HEK293T (cell line): ENCODE measurements at regions not wholly inside any gene's neighbourhood (a gene's known extent, or its start where the extent isn't known, plus 50 kb on each side); places are given as distances from the start of the nearest gene placed in this dataset.
"Not testable (repeated sequence)": the region's sequence is repeated elsewhere in the genome, so short reads cannot be mapped to it uniquely, and the experiment has no call there.

Experiments
- CTCF ChIA-PET: fragments of 350-600 bp; formaldehyde crosslinking; extraction: SDS; loops from one replicate; lab custom pipeline; 2021; ENCODE audit warnings: antibody characterized with exemption, inconsistent platforms; lab: Yijun Ruan, JAX
- POLR2A ChIA-PET: fragments of 350-600 bp; formaldehyde crosslinking; extraction: SDS; loops from one replicate; lab custom pipeline; 2020; ENCODE audit warnings: antibody characterized with exemption, inconsistent platforms; lab: Yijun Ruan, JAX
- DNase-seq: peaks from one replicate; pipeline ENCODE4 v3.0.0; 2012; ENCODE audit warnings: mixed read lengths; ENCODE audit errors: extremely low spot score
- ARNT ChIP-seq: fragments of 450-650 bp; IDR thresholded peaks from 2 replicates; pipeline ENCODE4 v1.6.1; 2017; ENCODE audit warnings: mild to moderate bottlenecking
- BHLHE40 ChIP-seq: fragments of 450-650 bp; IDR thresholded peaks from 2 replicates; pipeline ENCODE4 v1.6.1; 2016; ENCODE audit warnings: mild to moderate bottlenecking, moderate library complexity, borderline replicate concordance
- CTBP1 ChIP-seq: fragments of 450-650 bp; IDR thresholded peaks from 2 replicates; pipeline ENCODE4 v1.6.1; 2016; ENCODE audit warnings: borderline replicate concordance
- ELF4 ChIP-seq: fragments of 450-650 bp; IDR thresholded peaks from 2 replicates; pipeline ENCODE4 v1.6.1; 2017; ENCODE audit warnings: antibody characterized with exemption
- FOXA1 ChIP-seq: fragments of 450-650 bp; IDR thresholded peaks from 2 replicates; pipeline ENCODE4 v1.6.1; 2016; ENCODE audit warnings: mild to moderate bottlenecking
- FOXK2 ChIP-seq: fragments of 450-650 bp; IDR thresholded peaks from 2 replicates; pipeline ENCODE4 v1.6.1; 2016; ENCODE audit warnings: mild to moderate bottlenecking
- FOXM1 ChIP-seq: fragments of 450-650 bp; IDR thresholded peaks from 2 replicates; pipeline ENCODE4 v1.6.1; 2017; ENCODE audit warnings: mild to moderate bottlenecking, borderline replicate concordance
- HDGF ChIP-seq: fragments of 450-650 bp; IDR thresholded peaks from 2 replicates; pipeline ENCODE4 v1.6.1; 2017; ENCODE audit warnings: antibody characterized with exemption, borderline replicate concordance
- L3MBTL2 ChIP-seq: fragments of 450-650 bp; conservative IDR thresholded peaks from 2 replicates; pipeline ENCODE4 v1.6.1; 2016; ENCODE audit warnings: mild to moderate bottlenecking
- LEF1 ChIP-seq: fragments of 450-650 bp; IDR thresholded peaks from 2 replicates; pipeline ENCODE4 v1.6.1; 2017; ENCODE audit warnings: mild to moderate bottlenecking, borderline replicate concordance
- NFRKB ChIP-seq: fragments of 450-650 bp; IDR thresholded peaks from 2 replicates; pipeline ENCODE4 v1.6.1; 2016; ENCODE audit warnings: mild to moderate bottlenecking, moderate library complexity
- PKNOX1 ChIP-seq: fragments of 450-650 bp; IDR thresholded peaks from 2 replicates; pipeline ENCODE4 v1.6.1; 2016
- SP1 ChIP-seq: fragments of 450-650 bp; IDR thresholded peaks from 2 replicates; pipeline ENCODE4 v1.6.1; 2017
- SUZ12 ChIP-seq: fragments of 450-650 bp; IDR thresholded peaks from 2 replicates; pipeline ENCODE4 v1.6.1; 2016; ENCODE audit warnings: mild to moderate bottlenecking
- TARDBP ChIP-seq: fragments of 450-650 bp; IDR thresholded peaks from 2 replicates; pipeline ENCODE4 v1.6.1; 2016
- ZNF384 ChIP-seq: fragments of 450-650 bp; IDR thresholded peaks from 2 replicates; pipeline ENCODE4 v1.6.1; 2016

GRCh38 chr1:188006354-188006753, 1177.6 kb downstream of the PLA2G4A start:
- no peak for TF ChIP-seq BHLHE40
- TF ChIP-seq PKNOX1: no peak
- no peak for TF ChIP-seq FOXK2
- no peak for TF ChIP-seq CTBP1
- TF ChIP-seq L3MBTL2: no peak
- no peak for TF ChIP-seq HDGF
- TF ChIP-seq NFRKB: no peak
- TF ChIP-seq TARDBP: no peak
- TF ChIP-seq FOXA1: no peak
- no peak for TF ChIP-seq ZNF384
- no peak for TF ChIP-seq SUZ12
- TF ChIP-seq SP1: no peak
- no peak for TF ChIP-seq FOXM1
- TF ChIP-seq LEF1: no peak
- TF ChIP-seq ELF4: no peak
- TF ChIP-seq ARNT: no peak
- ChIA-PET CTCF (no interaction called here), POLR2A (no interaction called here)
- DNase-seq: no peak

GRCh38 chr1:188013222-188013849, 1184.6 kb downstream of the PLA2G4A start:
- CTCF ChIA-PET, POLR2A ChIA-PET, DNase-seq: not testable (repeated sequence)

- TF ChIP-seq BHLHE40: no peak
- TF ChIP-seq LEF1: no peak
- no peak for TF ChIP-seq L3MBTL2
- TF ChIP-seq HDGF: no peak
- TF ChIP-seq FOXA1: no peak
- ChIA-PET POLR2A (no interaction called here), CTCF (no interaction called here)
- no peak for DNase-seq
Observed at GRCh38 chr1:188017921-188018320, 1189.2 kb downstream of the PLA2G4A start.

DNA sequence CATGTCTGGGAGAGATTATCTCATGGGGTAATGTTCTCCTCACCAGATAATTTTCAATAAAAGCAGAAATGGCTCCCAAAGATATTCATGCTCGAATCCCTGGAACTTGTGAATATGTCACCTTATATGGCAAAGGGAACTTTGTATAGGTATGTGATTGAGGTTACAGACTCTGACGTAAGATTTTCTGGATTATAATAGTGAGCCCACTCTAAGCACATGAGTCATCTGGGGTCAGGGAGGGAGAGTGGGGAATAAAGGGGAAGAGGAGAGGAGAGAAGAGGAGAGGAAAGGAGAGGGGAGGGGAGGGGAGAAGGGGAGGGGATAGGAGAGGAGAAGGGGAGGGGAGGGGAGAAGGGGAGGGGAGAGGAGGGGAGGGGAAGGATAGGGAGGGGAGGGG, 1193.9 kb downstream of the PLA2G4A start:
- ChIA-PET CTCF (no interaction called here), POLR2A (no interaction called here)
- no peak for DNase-seq
- TF ChIP-seq FOXK2 (no peak), CTBP1 (no peak), SP1 (no peak), NFRKB (no peak), BHLHE40 (no peak), LEF1 (no peak), ELF4 (no peak), ARNT (no peak), FOXA1 (no peak), FOXM1 (no peak), PKNOX1 (no peak), SUZ12 (no peak), ZNF384 (no peak), TARDBP (no peak)

- TF ChIP-seq ELF4 (no peak), FOXK2 (no peak), SP1 (no peak)
- no peak for DNase-seq
- POLR2A ChIA-PET: no interaction called here
- CTCF ChIA-PET: no interaction called here
Observed at GRCh38 chr1:188023206-188023605, 1194.5 kb downstream of the PLA2G4A start.

- DNase-seq: no peak
- CTCF ChIA-PET: no interaction called here
- no peak for TF ChIP-seq BHLHE40
- no peak for TF ChIP-seq CTBP1
- TF ChIP-seq LEF1: no peak
- no peak for TF ChIP-seq FOXM1
- TF ChIP-seq L3MBTL2: no peak
- no peak for TF ChIP-seq ZNF384
- no peak for TF ChIP-seq NFRKB
- TF ChIP-seq SP1: no peak
- TF ChIP-seq SUZ12: no peak
- TF ChIP-seq FOXK2: no peak
- TF ChIP-seq ARNT: no peak
- TF ChIP-seq FOXA1: no peak
- TF ChIP-seq PKNOX1: no peak
- no peak for TF ChIP-seq TARDBP
- no peak for TF ChIP-seq ELF4
- POLR2A ChIA-PET: no interaction called here
Observed at GRCh38 chr1:188027613-188028012, 1198.9 kb downstream of the PLA2G4A start.

DNA sequence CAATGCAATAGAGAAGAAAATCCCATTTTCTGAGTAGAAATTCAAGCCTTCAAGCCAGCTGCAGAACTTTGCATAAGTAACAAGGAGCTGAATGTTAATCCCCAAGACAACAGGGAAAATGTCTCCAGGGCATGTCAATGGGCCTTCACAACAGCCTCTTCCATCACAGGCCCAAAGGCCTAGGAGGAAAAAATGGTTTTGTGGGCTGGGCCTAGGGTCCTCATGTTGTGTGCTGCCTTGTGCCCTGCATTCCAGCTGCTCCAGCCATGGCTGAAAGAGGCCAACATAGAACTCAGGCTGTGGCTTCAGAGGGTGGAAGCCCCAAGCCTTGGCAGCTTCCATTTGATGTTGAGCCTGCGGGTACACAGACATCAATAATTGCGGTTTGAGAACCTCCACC, 1208.8 kb downstream of the PLA2G4A start:
- POLR2A ChIA-PET, DNase-seq, CTCF ChIA-PET: not testable (repeated sequence)
